Sigmoid colon (tissue), 4 donors: ENCODE measurements at regions not wholly inside any gene's neighbourhood (a gene's known extent, or its start where the extent isn't known, plus 50 kb on each side); places are given as distances from the start of the nearest gene placed in this dataset.

ENCODE experiments used
- CTCF ChIP-seq, 4 experiments: fragments of 450-650 bp in 3 of 4; fragments of 200-600 bp in 1 of 4; IDR thresholded peaks; one replicate each; pipeline ENCODE4 v1.5.1; 2016 to 2019; ENCODE audit warnings: antibody characterized with exemption in 4 of 4, mild to moderate bottlenecking in 3 of 4, moderate library complexity in 2 of 4
- EP300 ChIP-seq, 4 donors: sonication (generic); formaldehyde crosslinking; IDR thresholded peaks; one replicate each; pipeline ENCODE4 v1.6.1; 2017; ENCODE audit warnings: antibody characterized with exemption in 4 of 4
- POLR2A ChIP-seq, 2 donors: fragments of 450-650 bp; IDR thresholded peaks; one replicate each; pipeline ENCODE4 v1.6.1; 2016; ENCODE audit warnings: antibody characterized with exemption in 2 of 2, mild to moderate bottlenecking in 2 of 2, moderate library complexity in 2 of 2

GRCh38 chr5:160493806-160494338, 72.2 kb downstream of the PTTG1 start:
- TF ChIP-seq CTCF (IDR thresholded peaks at IDR 0.05) (no peak), EP300 (IDR thresholded peaks at IDR 0.05) (no peak), POLR2A (IDR thresholded peaks at IDR 0.05) (no peak)
